ENCODE measurements at regions not wholly inside any gene's neighbourhood (a gene's known extent, or its start where the extent isn't known, plus 50 kb on each side); places are given as distances from the start of the nearest gene placed in this dataset.

DNA sequence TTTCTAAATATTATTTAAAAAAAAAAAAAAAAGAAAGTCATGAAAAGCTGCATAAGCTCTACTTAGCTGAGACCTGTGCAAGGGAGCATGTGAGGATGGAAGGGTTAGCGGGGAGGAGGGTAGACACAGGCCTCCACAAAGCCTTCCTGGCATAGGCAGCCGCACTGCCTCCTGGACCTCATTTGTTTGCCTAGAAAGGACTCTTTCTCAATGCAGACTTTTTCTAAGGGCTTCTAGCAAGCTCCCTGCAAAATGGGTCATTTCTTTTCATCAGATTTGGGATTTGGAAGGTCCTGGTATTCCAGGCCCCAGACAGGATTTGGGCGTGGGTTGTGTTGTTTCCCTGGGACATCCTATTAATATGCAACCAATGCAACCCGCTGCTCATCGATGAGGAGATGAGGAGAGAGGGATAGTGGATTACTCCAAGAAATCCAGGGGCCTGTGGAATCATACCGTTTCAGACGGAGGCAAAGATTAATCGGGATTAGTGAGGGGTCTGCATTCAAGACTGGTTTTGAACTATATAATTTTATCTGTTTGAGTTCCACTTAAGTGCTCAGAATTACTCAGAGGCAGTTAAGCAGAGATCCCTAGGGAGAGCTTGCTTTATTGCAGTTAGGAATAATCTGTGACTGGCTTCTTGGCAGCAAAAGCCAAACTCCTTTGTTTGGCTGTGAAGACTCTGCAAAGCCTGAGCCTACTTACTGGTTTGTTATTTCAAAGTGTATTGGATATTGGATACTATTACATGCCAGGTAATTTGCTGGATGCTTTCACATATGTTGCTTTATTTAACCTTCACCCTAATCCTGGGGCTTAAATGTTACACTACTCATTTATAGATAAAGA is 106.9 kb upstream of the NAV2 start:
- ATAC-seq (no peak), DNase-seq (no peak)
- intact Hi-C loops (cut with micrococcal nuclease), result no loop called here
- Mint-ChIP-seq H3K9me3 (peaks cover 7% of the 10 kb centered on the region), H3K4me3 (no peak overlapping the region), H3K27me3 (peaks cover 4% of the 10 kb centered on the region), H3K4me1 (ENCODE audit: low read depth) (no peaks in the 10 kb centered on the region), H3K27ac (no peak overlapping the region), H3K36me3 (ENCODE audit: low read depth) (no peaks in the 10 kb centered on the region)
- ChIA-PET POLR2A (no interaction called here), CTCF (no interaction called here)
- TF ChIP-seq, protein P1, sequence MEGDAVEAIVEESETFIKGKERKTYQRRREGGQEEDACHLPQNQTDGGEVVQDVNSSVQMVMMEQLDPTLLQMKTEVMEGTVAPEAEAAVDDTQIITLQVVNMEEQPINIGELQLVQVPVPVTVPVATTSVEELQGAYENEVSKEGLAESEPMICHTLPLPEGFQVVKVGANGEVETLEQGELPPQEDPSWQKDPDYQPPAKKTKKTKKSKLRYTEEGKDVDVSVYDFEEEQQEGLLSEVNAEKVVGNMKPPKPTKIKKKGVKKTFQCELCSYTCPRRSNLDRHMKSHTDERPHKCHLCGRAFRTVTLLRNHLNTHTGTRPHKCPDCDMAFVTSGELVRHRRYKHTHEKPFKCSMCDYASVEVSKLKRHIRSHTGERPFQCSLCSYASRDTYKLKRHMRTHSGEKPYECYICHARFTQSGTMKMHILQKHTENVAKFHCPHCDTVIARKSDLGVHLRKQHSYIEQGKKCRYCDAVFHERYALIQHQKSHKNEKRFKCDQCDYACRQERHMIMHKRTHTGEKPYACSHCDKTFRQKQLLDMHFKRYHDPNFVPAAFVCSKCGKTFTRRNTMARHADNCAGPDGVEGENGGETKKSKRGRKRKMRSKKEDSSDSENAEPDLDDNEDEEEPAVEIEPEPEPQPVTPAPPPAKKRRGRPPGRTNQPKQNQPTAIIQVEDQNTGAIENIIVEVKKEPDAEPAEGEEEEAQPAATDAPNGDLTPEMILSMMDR (IDR thresholded peaks at IDR 0.05), result no peak

GRCh38 chr11:19604679-19605375 is 107.8 kb upstream of the NAV2 start:
- no peaks in the 10 kb centered on the region for H3K4me1 Mint-ChIP-seq (ENCODE audit: low read depth)
- TF ChIP-seq, protein P1 (IDR thresholded peaks at IDR 0.05), result no peak
- H3K9me3 Mint-ChIP-seq, result peaks cover 7% of the 10 kb centered on the region
- H3K4me3 Mint-ChIP-seq, result no peak overlapping the region
- no peak for ATAC-seq
- no peak overlapping the region for H3K27ac Mint-ChIP-seq
- DNase-seq, result no peak
- ChIA-PET POLR2A (no interaction called here), CTCF (no interaction called here)
- H3K36me3 Mint-ChIP-seq (ENCODE audit: low read depth), result no peaks in the 10 kb centered on the region
- intact Hi-C loops (cut with micrococcal nuclease), result no loop called here
- peaks cover 4% of the 10 kb centered on the region for H3K27me3 Mint-ChIP-seq

GRCh38 chr11:19603771-19604170 is 108.9 kb upstream of the NAV2 start:
- no peaks in the 10 kb centered on the region for H3K36me3 Mint-ChIP-seq (ENCODE audit: low read depth)
- H3K4me3 Mint-ChIP-seq, result no peak overlapping the region
- no peak for DNase-seq
- POLR2A ChIA-PET, result no interaction called here
- peaks cover 5% of the 10 kb centered on the region for H3K27me3 Mint-ChIP-seq
- H3K9me3 Mint-ChIP-seq, result peaks cover 7% of the 10 kb centered on the region
- no peak for ATAC-seq
- no peaks in the 10 kb centered on the region for H3K4me1 Mint-ChIP-seq (ENCODE audit: low read depth)
- no peak overlapping the region for H3K27ac Mint-ChIP-seq
- TF ChIP-seq, protein P1 (IDR thresholded peaks at IDR 0.05), result no peak
- intact Hi-C loops (cut with micrococcal nuclease), result no loop called here
- CTCF ChIA-PET, result interaction anchor here (1.0 kb wide), 1 partner anchor 38 kb away, joined by 3 read pairs; no protein-coding TSS in a partner anchor

GRCh38 chr11:19602891-19603290 is 109.7 kb upstream of the NAV2 start:
- TF ChIP-seq, protein P1 (IDR thresholded peaks at IDR 0.05), result no peak
- ChIA-PET CTCF (interaction anchor here (1.0 kb wide), 1 partner anchor 37 kb away, joined by 3 read pairs; no protein-coding TSS in a partner anchor), POLR2A (no interaction called here)
- intact Hi-C loops (cut with micrococcal nuclease), result no loop called here
- Mint-ChIP-seq H3K27ac (no peak overlapping the region), H3K4me3 (no peak overlapping the region), H3K36me3 (ENCODE audit: low read depth) (no peaks in the 10 kb centered on the region), H3K9me3 (peaks cover 7% of the 10 kb centered on the region), H3K4me1 (ENCODE audit: low read depth) (no peaks in the 10 kb centered on the region), H3K27me3 (peaks cover 5% of the 10 kb centered on the region)
- DNase-seq, result no peak
- no peak for ATAC-seq

- Mint-ChIP-seq H3K9me3 (peaks cover 7% of the 10 kb centered on the region), H3K4me3 (no peak overlapping the region), H3K4me1 (ENCODE audit: low read depth) (no peaks in the 10 kb centered on the region), H3K27me3 (peaks cover 5% of the 10 kb centered on the region), H3K27ac (no peak overlapping the region), H3K36me3 (ENCODE audit: low read depth) (no peaks in the 10 kb centered on the region)
- DNase-seq, result no peak
- ChIA-PET CTCF (no interaction called here), POLR2A (no interaction called here)
- ATAC-seq, result no peak
- intact Hi-C loops (cut with micrococcal nuclease), result no loop called here
- TF ChIP-seq, protein P1 (IDR thresholded peaks at IDR 0.05), result no peak
These were observed 110.2 kb upstream of the NAV2 start for GRCh38 chr11:19602406-19602805.
